B cell (primary cell): ENCODE measurements at regions not wholly inside any gene's neighbourhood (a gene's known extent, or its start where the extent isn't known, plus 50 kb on each side); places are given as distances from the start of the nearest gene placed in this dataset.

ENCODE experiments used
- ATAC-seq: fragments of 200-7000 bp; cut with Tn5 transposase; one replicate; pipeline ENCODE4 v1.10.0; 2021; ENCODE audit warnings: low read depth, mild to moderate bottlenecking, moderate number of reproducible peaks, moderate library complexity
- CTCF ChIA-PET: fragments of 350-600 bp; sonication (Branson Sonifier 250); formaldehyde crosslinking; loops from one replicate; lab custom pipeline; 2021; ENCODE audit warnings: antibody characterized with exemption, inconsistent platforms; lab: Charles Lee
- POLR2A ChIA-PET: fragments of 350-600 bp; sonication (Branson Sonifier 250); formaldehyde crosslinking; loops from one replicate; lab custom pipeline; 2021; ENCODE audit warnings: antibody characterized with exemption; lab: Charles Lee
- DNase-seq: peaks from one replicate; pipeline ENCODE4 v3.0.0; 2013
- H2AFZ ChIP-seq: 2 replicates; pipeline ENCODE4 v1.6.1; 2012; ENCODE audit warnings: mild to moderate bottlenecking, low read depth, low read length; ENCODE audit not compliant: insufficient read depth, poor library complexity, severe bottlenecking
- H3K27ac ChIP-seq, 2 donors: 1 replicate in 1 of 2; 2 replicates in 1 of 2; pipeline ENCODE4 v1.5.1; 2012 to 2013; ENCODE audit warnings: low read length in 2 of 2, mild to moderate bottlenecking in 2 of 2, moderate library complexity in 1 of 2
- H3K27me3 ChIP-seq, 4 experiments: fragments of 200-600 bp in 1 of 4; sonication (generic) in 1 of 4; replicated peaks in 1 of 4; 1 replicate in 2 of 4; 2 replicates in 2 of 4; pipeline versions ENCODE4 v1.6.1 to v1.7.0; 2013 to 2016; ENCODE audit warnings: low read length in 3 of 4, mild to moderate bottlenecking in 2 of 4, mixed read lengths in 1 of 4, moderate library complexity in 1 of 4; ENCODE audit not compliant: insufficient read depth in 4 of 4, control insufficient read depth in 3 of 4; ENCODE audit errors: control extremely low read depth in 1 of 4
- H3K36me3 ChIP-seq, 2 experiments: replicated peaks in 1 of 2; 1 replicate in 1 of 2; 2 replicates in 1 of 2; pipeline versions ENCODE4 v1.6.1 to v1.7.1; 2013; ENCODE audit warnings: low read length in 1 of 2; ENCODE audit not compliant: insufficient read depth in 2 of 2, control insufficient read depth in 1 of 2; ENCODE audit errors: control extremely low read depth in 1 of 2, extremely low read depth in 1 of 2
- H3K4me1 ChIP-seq, 2 donors: fragments of 200-600 bp in 1 of 2; sonication (generic) in 1 of 2; 1 replicate in 1 of 2; 2 replicates in 1 of 2; pipeline versions ENCODE4 v1.5.1 to v1.6.1; 2013 to 2017; ENCODE audit warnings: low read length in 2 of 2; ENCODE audit not compliant: control insufficient read depth in 2 of 2, insufficient read depth in 2 of 2
- H3K4me2 ChIP-seq: replicated peaks from 2 replicates; pipeline ENCODE3; 2012; ENCODE audit warnings: mild to moderate bottlenecking, low read depth, low read length; ENCODE audit not compliant: poor library complexity, severe bottlenecking
- H3K4me3 ChIP-seq, 5 experiments: fragments of 200-600 bp in 1 of 5; sonication (generic) in 1 of 5; 1 replicate in 3 of 5; 2 replicates in 2 of 5; pipeline versions ENCODE4 v1.5.1 to v1.7.0; 2011 to 2016; ENCODE audit warnings: low read length in 4 of 5, mild to moderate bottlenecking in 4 of 5, low read depth in 2 of 5, control low read depth in 1 of 5, moderate library complexity in 1 of 5; ENCODE audit not compliant: insufficient read depth in 1 of 5; ENCODE audit errors: control extremely low read depth in 1 of 5, extremely low read depth in 1 of 5
- H3K79me2 ChIP-seq: fragments of 200-600 bp; sonication (generic); one replicate; pipeline ENCODE4 v1.6.0; 2016; ENCODE audit warnings: low read length; ENCODE audit not compliant: control insufficient read depth, insufficient read depth
- H3K9ac ChIP-seq: fragments of 200-600 bp; sonication (generic); 2 replicates; pipeline ENCODE4 v1.6.1; 2017; ENCODE audit warnings: mild to moderate bottlenecking, low read length, moderate library complexity
- H3K9me3 ChIP-seq, 3 donors: one replicate each; pipeline versions ENCODE4 v1.6.1 to v1.7.1; 2013; ENCODE audit warnings: low read length in 2 of 3; ENCODE audit not compliant: control insufficient read depth in 2 of 3, insufficient read depth in 1 of 3; ENCODE audit errors: control extremely low read depth in 1 of 3
- H4K20me1 ChIP-seq: 2 replicates; pipeline ENCODE4 v1.6.0; 2012; ENCODE audit warnings: mild to moderate bottlenecking, low read length; ENCODE audit not compliant: insufficient read depth, control insufficient read depth, poor library complexity, severe bottlenecking
- H3K27ac Mint-ChIP-seq: one replicate; pipeline ENCODE4 v1.8.0; 2021; ENCODE audit warnings: mixed read lengths
- H3K27me3 Mint-ChIP-seq: one replicate; pipeline ENCODE4 v1.8.0; 2021; ENCODE audit warnings: mixed read lengths
- H3K4me1 Mint-ChIP-seq: one replicate; pipeline ENCODE4 v1.8.0; 2021; ENCODE audit warnings: mixed read lengths
- H3K4me3 Mint-ChIP-seq: one replicate; pipeline ENCODE4 v1.8.0; 2021; ENCODE audit warnings: mixed read lengths
- H3K9me3 Mint-ChIP-seq: one replicate; pipeline ENCODE4 v1.8.0; 2022; ENCODE audit warnings: mixed read lengths; ENCODE audit not compliant: insufficient read depth
- CTCF ChIP-seq: fragments of 200-600 bp; IDR thresholded peaks from one replicate; pipeline ENCODE4 v1.8.0; 2022; ENCODE audit warnings: antibody characterized with exemption, mild to moderate bottlenecking
- EZH2 ChIP-seq: IDR thresholded peaks from 2 replicates; pipeline ENCODE4 v1.6.1; 2012; ENCODE audit warnings: borderline replicate concordance, low read depth, mild to moderate bottlenecking, moderate library complexity, low read length; ENCODE audit not compliant: insufficient read depth, poor library complexity, severe bottlenecking
- WGBS: methylation state at CpG from one replicate; pipeline ENCODE4 v1.1.5; 2013; ENCODE audit warnings: missing lambda C conversion rate; ENCODE audit not compliant: insufficient coverage; 5-methylcytosine and 5-hydroxymethylcytosine counted together
- intact Hi-C: fragments of 100-400 bp; cut with micrococcal nuclease; formaldehyde crosslinking; loops from one replicate; pipeline ENCODE4 v1.10.0; 2022

GRCh38 chr7:42460148-42460547 is 223.1 kb upstream of the GLI3 start:
- ATAC-seq (no peak), DNase-seq (no peak)
- Mint-ChIP-seq H3K4me3 (no peak overlapping the region), H3K4me1 (no peaks in the 10 kb centered on the region), H3K27me3 (peaks cover 2% of the 10 kb centered on the region), H3K27ac (no peak overlapping the region), H3K9me3 (peaks cover 3% of the 10 kb centered on the region)
- POLR2A ChIA-PET = no interaction called here
- H3K36me3 ChIP-seq = no peaks in the 10 kb centered on the region
- H3K4me2 ChIP-seq = no peak overlapping the region
- no peaks in the 10 kb centered on the region for H3K79me2 ChIP-seq
- H3K4me3 ChIP-seq = no peak overlapping the region
- H4K20me1 ChIP-seq = no peaks in the 10 kb centered on the region
- H2AFZ ChIP-seq = no peak overlapping the region
- peaks cover 0 to 7% (median 2%) of the 10 kb centered on the region in 3 donors for H3K9me3 ChIP-seq
- H3K27ac ChIP-seq = no peak overlapping the region
- no peak overlapping the region for H3K9ac ChIP-seq
- 65% methylated on average over 2 of the region's 2 CpGs for WGBS
- no peaks in the 10 kb centered on the region for H3K27me3 ChIP-seq
- CTCF ChIA-PET = no interaction called here
- H3K4me1 ChIP-seq = no peaks in the 10 kb centered on the region
- intact Hi-C loops = no loop called here
- TF ChIP-seq EZH2 (no peak), CTCF (no peak)

DNA sequence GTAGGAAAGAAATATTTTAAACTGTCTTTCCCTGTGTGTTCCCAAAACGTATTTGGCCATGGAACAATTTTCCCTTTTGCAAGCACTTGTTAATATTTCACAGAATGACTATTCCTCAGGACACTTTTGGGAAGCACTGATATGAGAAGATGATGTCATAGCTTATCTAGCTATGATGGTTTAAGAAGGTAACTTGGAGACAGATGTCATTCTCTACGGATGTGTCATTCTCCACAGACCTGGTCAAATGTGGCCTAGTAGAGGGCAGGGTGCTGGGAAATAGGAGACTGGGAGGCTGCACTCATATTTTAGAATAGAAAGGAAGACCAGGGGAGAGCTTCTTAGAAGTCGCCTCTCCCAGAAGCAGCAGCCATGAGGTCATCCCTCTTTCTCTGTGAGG is 220.7 kb upstream of the GLI3 start:
- H3K4me1 Mint-ChIP-seq = no peaks in the 10 kb centered on the region
- ATAC-seq = no peak
- H3K27me3 Mint-ChIP-seq = peaks cover 2% of the 10 kb centered on the region
- no peaks in the 10 kb centered on the region for H3K36me3 ChIP-seq
- no peak overlapping the region for H3K4me3 ChIP-seq
- H3K9ac ChIP-seq = no peak overlapping the region
- peaks cover 0 to 7% (median 0%) of the 10 kb centered on the region in 3 donors for H3K9me3 ChIP-seq
- intact Hi-C loops = no loop called here
- H2AFZ ChIP-seq = no peak overlapping the region
- WGBS = 92% methylated on average over 2 of the region's 3 CpGs
- no peak overlapping the region for H3K27ac Mint-ChIP-seq
- ChIA-PET POLR2A (no interaction called here), CTCF (no interaction called here)
- no peak overlapping the region for H3K4me3 Mint-ChIP-seq
- no peaks in the 10 kb centered on the region for H3K4me1 ChIP-seq
- H3K27ac ChIP-seq = no peak overlapping the region
- no peaks in the 10 kb centered on the region for H3K27me3 ChIP-seq
- no peak for TF ChIP-seq CTCF
- no peak for TF ChIP-seq EZH2
- no peaks in the 10 kb centered on the region for H4K20me1 ChIP-seq
- DNase-seq = no peak
- H3K9me3 Mint-ChIP-seq = no peaks in the 10 kb centered on the region
- H3K79me2 ChIP-seq = no peaks in the 10 kb centered on the region
- no peak overlapping the region for H3K4me2 ChIP-seq
